ENCODE measurements at regions not wholly inside any gene's neighbourhood (a gene's known extent, or its start where the extent isn't known, plus 50 kb on each side); places are given as distances from the start of the nearest gene placed in this dataset.

DNA sequence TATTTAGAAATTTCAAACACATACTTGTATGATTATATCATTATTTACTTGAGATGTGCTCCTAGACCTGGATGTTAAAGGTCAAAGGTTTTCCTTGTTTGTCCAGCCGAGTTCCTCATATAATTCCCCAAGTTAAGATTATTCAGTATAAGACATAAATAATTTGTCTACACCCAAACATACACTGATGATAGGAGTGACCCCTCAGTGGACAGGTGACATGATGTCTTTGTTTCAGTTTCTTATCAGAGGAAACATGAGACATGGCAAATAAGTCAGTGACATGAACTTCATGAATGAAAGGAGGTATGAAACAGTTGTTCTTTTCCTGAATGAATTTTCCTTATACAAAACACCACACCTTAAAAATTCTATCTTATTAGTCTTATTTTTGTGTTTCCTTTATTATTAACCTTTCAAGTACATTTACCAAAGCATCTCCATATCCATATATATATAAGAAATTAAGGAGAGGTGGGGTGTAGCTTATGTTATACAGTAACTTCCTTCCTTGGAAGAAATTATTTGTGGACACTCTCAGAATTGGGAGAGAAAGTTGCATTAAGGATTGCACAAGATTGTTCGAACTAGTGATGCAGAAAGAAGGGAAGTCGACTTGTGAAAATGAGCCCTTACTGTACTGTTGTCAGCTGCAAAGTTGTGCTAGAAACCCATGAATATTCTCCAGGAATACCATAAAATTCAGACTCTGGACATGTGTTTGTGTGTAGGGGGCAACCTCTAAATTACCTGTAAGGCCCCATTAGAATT is 60.5 kb downstream of the POM121L12 start:
- TF ChIP-seq FOXM1 (IDR thresholded peaks at IDR 0.05; ENCODE audit: borderline replicate concordance) (no peak), NFRKB (IDR thresholded peaks at IDR 0.05) (no peak), SUZ12 (IDR thresholded peaks at IDR 0.05) (no peak), FOXK2 (IDR thresholded peaks at IDR 0.05) (no peak), TARDBP (IDR thresholded peaks at IDR 0.05) (no peak), BHLHE40 (IDR thresholded peaks at IDR 0.05; ENCODE audit: borderline replicate concordance) (no peak), LEF1 (IDR thresholded peaks at IDR 0.05; ENCODE audit: borderline replicate concordance) (no peak)
